Endodermal cell (in vitro differentiated cells): ENCODE measurements at regions not wholly inside any gene's neighbourhood (a gene's known extent, or its start where the extent isn't known, plus 50 kb on each side); places are given as distances from the start of the nearest gene placed in this dataset.

Source experiments
- DNase-seq: peaks from one replicate; pipeline ENCODE4 v3.0.0-alpha.2; 2017
- H3K27ac ChIP-seq: 2 replicates; pipeline ENCODE4 v1.5.1; 2013; ENCODE audit warnings: mild to moderate bottlenecking, low read depth, low read length, moderate library complexity
- H3K27me3 ChIP-seq: 2 replicates; pipeline ENCODE4 v1.6.1; 2013; ENCODE audit warnings: mild to moderate bottlenecking, low read length, moderate library complexity; ENCODE audit not compliant: insufficient read depth, control insufficient read depth, poor library complexity, severe bottlenecking
- H3K36me3 ChIP-seq: 2 replicates; pipeline ENCODE4 v1.7.0; 2013; ENCODE audit warnings: mild to moderate bottlenecking, low read length, moderate library complexity; ENCODE audit not compliant: control insufficient read depth, insufficient read depth
- H3K4me1 ChIP-seq: one replicate; pipeline ENCODE4 v1.7.0; 2013; ENCODE audit warnings: low read length; ENCODE audit not compliant: control insufficient read depth, insufficient read depth
- H3K4me3 ChIP-seq: 2 replicates; pipeline ENCODE4 v1.5.1; 2013; ENCODE audit warnings: mild to moderate bottlenecking, low read length, moderate library complexity
- H3K9ac ChIP-seq: 2 replicates; pipeline ENCODE4 v1.6.1; 2013; ENCODE audit warnings: mild to moderate bottlenecking, low read length, moderate library complexity; ENCODE audit not compliant: poor library complexity, severe bottlenecking; ENCODE audit errors: extremely low read depth
- H3K9me3 ChIP-seq: 2 replicates; pipeline ENCODE4 v1.6.1; 2013; ENCODE audit warnings: mild to moderate bottlenecking, low read length, moderate library complexity; ENCODE audit not compliant: control insufficient read depth
- H3K27ac Mint-ChIP-seq: 2 replicates; pipeline ENCODE4 v1.8.0; 2020; ENCODE audit warnings: mixed read lengths
- H3K27me3 Mint-ChIP-seq: 2 replicates; pipeline ENCODE4 v1.8.0; 2021; ENCODE audit warnings: mild to moderate bottlenecking, mixed read lengths; ENCODE audit not compliant: insufficient read depth
- H3K36me3 Mint-ChIP-seq: 2 replicates; pipeline ENCODE4 v1.8.0; 2020; ENCODE audit warnings: low read depth, mixed read lengths
- H3K4me1 Mint-ChIP-seq: 2 replicates; pipeline ENCODE4 v1.8.0; 2020; ENCODE audit warnings: mixed read lengths
- H3K4me3 Mint-ChIP-seq: 2 replicates; pipeline ENCODE4 v1.8.0; 2020; ENCODE audit warnings: mild to moderate bottlenecking, moderate library complexity, mixed read lengths
- H3K9me3 Mint-ChIP-seq: 2 replicates; pipeline ENCODE4 v1.8.0; 2020; ENCODE audit warnings: mild to moderate bottlenecking, mixed read lengths
- WGBS, 2 experiments: methylation state at CpG; one replicate each; pipeline versions ENCODE4 v1.1.5 to v1.1.7; 2013; ENCODE audit warnings: missing lambda C conversion rate in 2 of 2, mixed read lengths in 1 of 2; ENCODE audit not compliant: insufficient coverage in 1 of 2, insufficient read length in 1 of 2; 5-methylcytosine and 5-hydroxymethylcytosine counted together
- TF ChIP-seq, protein P1 (sequence below): fragments of 200-600 bp; sonication (generic); conservative IDR thresholded peaks from 2 replicates; pipeline ENCODE4 v1.5.0; 2021; ENCODE audit warnings: antibody characterized with exemption, mild to moderate bottlenecking

- Histone ChIP-seq H3K27ac (no peak overlapping the region), H3K36me3 (no peaks in the 10 kb centered on the region), H3K9ac (no peak overlapping the region), H3K4me1 (no peaks in the 10 kb centered on the region), H3K4me3 (no peak overlapping the region), H3K9me3 (peaks cover 9% of the 10 kb centered on the region), H3K27me3 (no peaks in the 10 kb centered on the region)
- H3K36me3 Mint-ChIP-seq: no peaks in the 10 kb centered on the region
- H3K27me3 Mint-ChIP-seq: no peaks in the 10 kb centered on the region
- H3K27ac Mint-ChIP-seq: no peak overlapping the region
- peaks cover 7% of the 10 kb centered on the region for H3K9me3 Mint-ChIP-seq
- peak; percentile 33 for DNase-seq
- H3K4me1 Mint-ChIP-seq: peaks cover 9% of the 10 kb centered on the region
- 83 to 85% methylated on average over 1 to 12 of the region's 12 CpGs for WGBS, 2 experiments
- H3K4me3 Mint-ChIP-seq: no peak overlapping the region
- TF ChIP-seq, protein P1, sequence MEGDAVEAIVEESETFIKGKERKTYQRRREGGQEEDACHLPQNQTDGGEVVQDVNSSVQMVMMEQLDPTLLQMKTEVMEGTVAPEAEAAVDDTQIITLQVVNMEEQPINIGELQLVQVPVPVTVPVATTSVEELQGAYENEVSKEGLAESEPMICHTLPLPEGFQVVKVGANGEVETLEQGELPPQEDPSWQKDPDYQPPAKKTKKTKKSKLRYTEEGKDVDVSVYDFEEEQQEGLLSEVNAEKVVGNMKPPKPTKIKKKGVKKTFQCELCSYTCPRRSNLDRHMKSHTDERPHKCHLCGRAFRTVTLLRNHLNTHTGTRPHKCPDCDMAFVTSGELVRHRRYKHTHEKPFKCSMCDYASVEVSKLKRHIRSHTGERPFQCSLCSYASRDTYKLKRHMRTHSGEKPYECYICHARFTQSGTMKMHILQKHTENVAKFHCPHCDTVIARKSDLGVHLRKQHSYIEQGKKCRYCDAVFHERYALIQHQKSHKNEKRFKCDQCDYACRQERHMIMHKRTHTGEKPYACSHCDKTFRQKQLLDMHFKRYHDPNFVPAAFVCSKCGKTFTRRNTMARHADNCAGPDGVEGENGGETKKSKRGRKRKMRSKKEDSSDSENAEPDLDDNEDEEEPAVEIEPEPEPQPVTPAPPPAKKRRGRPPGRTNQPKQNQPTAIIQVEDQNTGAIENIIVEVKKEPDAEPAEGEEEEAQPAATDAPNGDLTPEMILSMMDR: no peak
Measured at GRCh38 chr10:131792011-131792651, 108.7 kb upstream of the PPP2R2D start.

- TF ChIP-seq, protein P1: no peak
- H3K9me3 Mint-ChIP-seq: peaks cover 13% of the 10 kb centered on the region
- no peaks in the 10 kb centered on the region for H3K27me3 ChIP-seq
- no peak overlapping the region for H3K27ac Mint-ChIP-seq
- H3K9me3 ChIP-seq: peaks cover 12% of the 10 kb centered on the region
- H3K36me3 Mint-ChIP-seq: no peaks in the 10 kb centered on the region
- no peak overlapping the region for H3K4me3 ChIP-seq
- no peaks in the 10 kb centered on the region for H3K36me3 ChIP-seq
- no peak overlapping the region for H3K27ac ChIP-seq
- no peaks in the 10 kb centered on the region for H3K4me1 ChIP-seq
- WGBS, 2 experiments: 90 to 100% methylated on average over 5 to 7 of the region's 7 CpGs
- H3K4me1 Mint-ChIP-seq: peaks cover 9% of the 10 kb centered on the region
- H3K9ac ChIP-seq: no peak overlapping the region
- no peak overlapping the region for H3K4me3 Mint-ChIP-seq
- H3K27me3 Mint-ChIP-seq: no peaks in the 10 kb centered on the region
- DNase-seq: peak; percentile 28
Measured at GRCh38 chr10:131792809-131793208, 108.0 kb upstream of the PPP2R2D start.

DNA sequence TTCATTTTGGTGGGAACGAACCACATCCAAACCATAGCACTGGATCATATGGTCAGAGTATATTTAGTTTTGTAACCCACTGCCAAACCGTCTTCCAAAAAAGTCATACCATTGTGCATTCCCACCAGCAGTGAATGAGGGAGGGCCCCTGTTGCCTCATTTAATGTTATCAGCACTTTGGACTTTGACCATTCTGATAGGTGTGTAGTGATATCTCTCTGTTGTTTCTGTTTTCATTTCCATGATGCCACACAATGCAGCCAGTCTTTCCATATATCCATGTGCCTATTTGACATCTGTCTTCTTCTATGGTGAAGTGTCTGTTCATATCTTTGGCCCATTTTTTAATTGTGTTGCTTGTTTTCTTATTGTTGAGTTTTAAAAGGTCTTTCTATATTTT lies 105.0 kb upstream of the PPP2R2D start:
- Mint-ChIP-seq H3K9me3 (peaks cover 39% of the 10 kb centered on the region), H3K27me3 (no peaks in the 10 kb centered on the region), H3K36me3 (no peaks in the 10 kb centered on the region), H3K4me1 (no peaks in the 10 kb centered on the region), H3K4me3 (no peak overlapping the region), H3K27ac (no peak overlapping the region)
- 80 to 88% methylated on average over 1 to 2 of the region's 2 CpGs for WGBS, 2 experiments
- H3K9me3 ChIP-seq: peaks cover 21% of the 10 kb centered on the region
- H3K9ac ChIP-seq: no peak overlapping the region
- no peaks in the 10 kb centered on the region for H3K4me1 ChIP-seq
- H3K27me3 ChIP-seq: no peaks in the 10 kb centered on the region
- no peaks in the 10 kb centered on the region for H3K36me3 ChIP-seq
- no peak overlapping the region for H3K27ac ChIP-seq
- no peak for DNase-seq
- TF ChIP-seq, protein P1: no peak
- H3K4me3 ChIP-seq: no peak overlapping the region
